ENCODE measurements at regions not wholly inside any gene's neighbourhood (a gene's known extent, or its start where the extent isn't known, plus 50 kb on each side); places are given as distances from the start of the nearest gene placed in this dataset.
"Not testable (repeated sequence)": the region's sequence is repeated elsewhere in the genome, so short reads cannot be mapped to it uniquely, and the experiment has no call there.

DNA sequence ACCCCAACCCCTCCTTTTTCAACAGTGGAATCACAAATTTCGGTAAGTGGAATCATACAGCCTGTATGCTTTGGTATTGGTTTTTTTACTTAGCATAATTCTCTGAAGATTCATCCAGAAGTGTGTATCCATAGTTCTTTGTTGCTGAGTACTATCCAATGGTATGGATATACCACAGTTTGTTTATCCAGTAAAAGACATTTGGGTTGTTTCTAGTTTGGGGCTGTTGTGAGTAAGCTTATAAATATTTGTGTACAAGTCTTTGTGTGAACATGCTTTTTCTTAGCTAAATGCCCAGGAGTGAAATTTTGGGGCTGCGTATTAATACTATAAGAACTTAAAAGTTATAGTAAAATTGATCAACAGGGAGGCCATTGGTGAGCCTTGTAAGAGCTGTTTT lies 57.5 kb upstream of the GC start:
- no peak for DNase-seq
- intact Hi-C loops (cut with DNase I), result no loop called here

DNA sequence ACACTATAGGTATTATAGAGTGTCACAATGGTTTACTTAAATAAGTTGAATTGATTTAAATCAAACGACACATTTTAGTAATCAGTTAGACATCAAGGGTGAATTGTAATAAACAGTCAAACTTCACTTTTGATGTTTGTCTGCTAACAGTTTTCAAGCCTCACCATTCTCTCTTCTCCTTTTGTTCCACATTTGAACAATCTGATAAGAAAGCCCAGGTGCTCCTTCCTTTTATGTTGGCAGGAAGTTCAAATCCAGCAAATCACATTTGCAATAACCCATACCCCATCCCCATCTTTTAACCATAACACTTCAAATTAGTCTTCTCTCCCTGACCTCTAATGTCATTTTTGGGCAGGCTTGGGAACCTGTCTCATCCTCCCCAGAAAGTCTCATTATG lies 63.4 kb upstream of the GC start:
- intact Hi-C loops (cut with DNase I), result no loop called here
- DNase-seq, result no peak

DNA sequence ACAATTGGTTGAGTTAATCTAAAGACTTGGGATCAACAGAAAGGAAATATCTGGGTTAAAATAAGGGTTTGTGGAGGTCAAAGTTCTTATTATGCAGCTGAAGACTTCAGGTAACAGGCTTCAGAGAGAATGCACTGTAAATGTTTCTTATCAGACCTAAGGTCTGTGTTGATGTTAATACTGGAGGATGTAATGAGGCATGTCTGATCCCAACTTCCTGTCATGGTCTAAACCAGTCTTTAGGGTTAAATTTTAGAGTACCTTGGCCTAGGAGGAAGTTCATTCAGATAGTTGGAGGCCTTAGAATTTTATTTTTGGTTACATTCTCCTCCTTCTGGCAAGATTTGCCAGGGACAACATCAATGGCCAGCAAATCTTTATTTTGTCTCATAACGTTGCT lies 72.1 kb upstream of the GC start:
- no peak for DNase-seq
- intact Hi-C loops (cut with DNase I), result no loop called here

DNA sequence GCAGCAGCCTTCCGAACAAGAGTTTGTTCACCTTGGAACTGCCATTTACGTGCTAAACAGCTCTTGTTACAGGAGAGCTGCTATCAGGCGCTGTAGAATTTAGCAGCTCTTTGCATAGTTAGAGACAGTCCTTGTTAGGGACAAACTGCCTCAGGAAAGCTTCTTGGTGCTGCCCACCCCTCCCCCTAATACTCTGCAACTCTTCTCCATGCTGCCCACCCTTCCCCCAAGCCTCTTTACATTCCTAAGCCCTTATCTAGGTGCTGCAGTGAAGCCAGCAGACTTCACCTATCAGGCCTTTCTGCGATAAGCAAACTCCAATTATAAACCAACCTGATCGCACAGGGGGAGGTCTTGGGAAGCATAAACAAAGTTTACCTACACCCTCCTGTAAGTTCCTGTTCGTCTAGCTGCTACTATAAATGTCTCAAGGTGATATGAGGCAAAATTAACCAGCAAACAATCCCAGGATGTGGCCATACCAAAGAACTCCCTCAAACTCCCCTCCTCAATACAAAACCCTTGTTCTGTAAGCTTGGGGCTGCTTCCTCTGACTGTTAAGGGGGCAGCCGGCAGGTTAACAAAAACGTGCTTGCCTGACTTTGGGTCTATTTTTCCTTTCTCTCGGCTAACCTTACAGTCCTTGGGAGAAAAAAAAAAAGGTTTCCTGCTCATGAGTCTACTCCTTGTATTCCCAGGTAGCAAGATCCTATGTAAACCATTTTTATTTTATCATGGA lies 74.0 kb upstream of the GC start:
- intact Hi-C loops (cut with DNase I), result no loop called here
- DNase-seq, result no peak

DNA sequence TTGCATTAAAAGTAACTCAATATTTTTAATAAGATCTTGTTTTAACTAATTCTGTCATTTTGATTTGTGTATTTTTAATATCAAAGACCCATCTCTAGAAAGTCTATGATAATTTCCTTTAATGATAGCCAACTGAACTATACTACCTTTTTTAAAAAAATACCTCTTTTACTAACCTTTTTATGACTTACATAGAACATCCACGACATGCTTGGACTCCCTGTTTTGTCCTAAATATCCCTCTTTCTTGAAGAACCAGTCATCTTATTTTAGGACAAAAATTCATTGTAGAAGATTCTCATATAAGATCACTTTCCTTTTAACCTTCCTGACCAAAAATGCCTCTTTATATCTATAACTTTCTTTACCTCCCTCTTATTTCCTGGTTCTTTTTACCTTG lies 76.8 kb upstream of the GC start:
- intact Hi-C loops (cut with DNase I), result no loop called here

DNA sequence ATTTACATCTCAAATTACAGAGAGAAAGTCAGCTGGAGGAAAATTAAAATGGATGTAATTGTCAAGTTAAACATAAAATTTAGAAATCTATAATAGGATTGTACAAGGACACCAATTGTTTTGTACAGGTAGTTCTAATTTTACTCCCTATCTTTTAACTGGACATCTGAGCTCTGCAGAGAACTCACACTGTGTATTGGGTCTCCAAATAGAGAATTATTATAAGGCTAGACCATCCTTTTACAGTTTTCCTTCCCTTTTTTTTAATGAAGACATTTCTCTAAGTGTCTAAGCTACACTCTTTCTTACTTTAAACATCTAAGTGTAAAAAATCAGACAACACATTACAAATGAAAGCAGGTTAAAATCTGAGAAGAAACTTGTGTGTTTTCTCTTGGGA lies 78.4 kb upstream of the GC start:
- intact Hi-C loops (cut with DNase I), result no loop called here
- DNase-seq, result no peak

More for the DNA sequence above, 76.8 kb upstream of the GC start:
- no peak for DNase-seq

DNA sequence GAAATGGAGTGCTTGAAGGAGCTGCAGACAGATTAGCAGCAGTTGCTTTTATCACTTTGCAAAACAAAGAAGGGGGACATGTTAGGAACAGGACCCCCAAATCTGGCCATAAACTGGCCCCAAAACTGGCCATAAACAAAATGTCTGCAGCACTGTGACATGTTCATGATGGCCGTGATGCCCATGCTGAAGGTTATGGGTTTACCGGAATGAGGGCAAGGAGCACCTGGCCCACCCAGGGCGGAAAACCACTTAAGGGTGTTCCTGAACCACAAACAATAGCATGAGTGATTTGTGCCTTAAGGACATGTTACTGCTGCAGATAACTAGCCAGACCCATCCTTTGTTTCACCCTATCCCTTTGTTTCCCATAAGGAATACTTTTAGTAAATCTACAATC lies 79.6 kb upstream of the GC start:
- intact Hi-C loops (cut with DNase I), result no loop called here
- no peak for DNase-seq

DNA sequence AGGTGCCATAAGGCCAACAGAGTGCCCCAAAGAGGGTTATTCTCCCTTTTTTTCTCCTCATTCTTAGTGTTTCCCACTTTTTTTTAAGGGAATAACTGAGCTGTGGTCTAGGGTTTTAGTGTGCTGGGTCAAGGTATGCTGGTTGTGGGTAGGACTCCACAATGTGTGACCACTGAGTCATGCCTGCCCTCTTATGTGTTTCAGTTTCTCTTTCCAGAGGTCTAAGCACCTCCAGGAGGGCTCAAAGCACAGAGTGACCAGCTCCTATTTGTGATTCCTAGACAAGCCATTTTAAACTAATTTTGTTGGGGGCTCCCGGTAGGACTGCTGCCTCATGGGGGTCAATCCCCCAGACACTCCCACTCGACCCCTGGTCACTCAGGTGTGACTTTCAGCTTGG lies 80.5 kb upstream of the GC start:
- intact Hi-C loops (cut with DNase I), result no loop called here
- no peak for DNase-seq

DNA sequence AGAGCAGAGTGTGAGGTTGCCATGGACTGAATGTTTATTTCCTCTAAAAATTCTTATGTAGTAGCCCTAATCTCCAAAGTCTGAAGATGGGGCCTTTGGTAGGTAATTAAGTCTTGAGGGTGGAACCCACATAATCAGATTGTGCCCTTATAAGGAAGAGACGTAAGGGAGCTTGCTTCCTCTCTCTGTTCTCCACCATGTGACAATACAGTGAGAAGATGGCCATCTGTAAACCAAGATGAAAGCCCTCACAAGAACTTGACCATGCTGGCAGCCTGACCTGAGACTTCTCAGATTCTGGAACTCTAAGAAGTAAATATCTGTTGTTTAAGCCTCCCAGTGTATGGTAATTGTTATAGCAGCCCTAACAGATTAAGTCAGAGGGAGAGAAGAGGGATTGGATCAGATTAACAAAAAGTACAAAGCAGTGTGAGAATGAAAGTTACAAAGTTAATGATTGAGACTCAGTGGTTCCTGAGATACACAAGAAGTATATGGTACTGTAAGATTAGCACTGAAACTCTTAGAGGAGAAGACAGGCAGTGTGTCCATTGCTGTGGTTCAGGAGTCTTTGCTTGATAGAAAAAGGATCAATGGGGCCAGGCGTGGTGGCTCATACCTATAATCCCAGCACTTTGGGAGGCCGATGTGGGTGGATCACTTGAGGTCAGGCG lies 82.5 kb upstream of the GC start:
- intact Hi-C loops (cut with DNase I), result no loop called here
- no peak for DNase-seq

DNA sequence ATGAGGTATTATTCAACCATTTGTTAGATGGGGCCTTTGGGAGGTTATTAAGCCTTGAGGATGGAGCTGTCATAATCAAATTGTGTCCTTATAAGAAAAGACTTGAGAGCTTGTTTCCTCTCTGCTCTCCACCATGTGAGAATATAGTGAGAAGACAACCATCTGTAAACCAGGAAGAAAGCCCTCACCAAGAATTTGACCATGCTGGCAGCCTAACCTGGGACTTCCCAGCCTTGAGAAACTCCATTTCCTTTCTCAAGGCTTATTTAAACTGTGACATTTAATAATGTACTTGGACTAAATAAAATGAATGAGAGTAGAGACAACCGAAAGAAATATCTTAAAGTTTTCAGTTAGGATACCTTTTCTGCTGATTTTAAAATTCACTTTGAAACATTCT lies 83.7 kb upstream of the GC start:
- DNase-seq, result no peak
- intact Hi-C loops (cut with DNase I), result no loop called here

DNA sequence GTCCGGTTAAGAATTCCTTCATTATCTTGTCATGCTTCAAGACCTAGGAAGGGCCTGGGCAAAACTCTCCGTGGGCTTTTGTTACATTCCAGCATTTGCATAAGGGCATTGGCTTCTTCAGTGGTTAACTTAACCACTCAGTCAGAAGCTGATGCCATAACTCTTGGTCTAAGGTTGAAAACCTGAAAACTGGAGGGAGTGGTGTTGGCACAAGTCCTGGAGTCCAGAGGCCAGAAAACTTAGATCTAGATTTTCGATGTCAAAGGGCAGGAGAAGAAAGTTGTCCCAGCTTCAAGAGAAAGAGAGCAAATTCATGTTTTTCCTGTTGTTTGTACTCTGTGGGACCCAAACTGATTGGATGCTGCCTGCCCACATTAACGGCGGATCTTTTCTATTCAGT lies 86.6 kb upstream of the GC start:
- no peak for DNase-seq
- intact Hi-C loops (cut with DNase I), result no loop called here

DNA sequence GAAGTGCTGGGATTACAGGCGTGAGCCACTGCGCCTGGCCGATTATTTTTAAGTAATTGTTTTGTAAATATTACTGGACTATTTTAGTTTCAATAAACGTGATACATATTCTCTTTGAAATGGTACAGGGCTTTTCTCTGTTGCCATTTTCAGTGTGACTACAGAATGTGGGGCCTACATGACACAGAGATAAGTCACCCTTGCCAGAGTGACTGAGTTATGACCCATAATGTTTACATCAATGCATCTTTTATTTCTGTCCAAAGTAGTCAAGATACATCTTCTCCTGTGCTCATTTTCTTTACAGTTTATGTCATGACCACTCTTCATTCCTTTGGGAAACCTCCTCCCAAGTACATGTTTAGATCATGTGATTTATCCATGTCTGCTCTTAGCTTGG lies 88.3 kb upstream of the GC start:
- intact Hi-C loops (cut with DNase I), result no loop called here
- DNase-seq, result no peak

DNA sequence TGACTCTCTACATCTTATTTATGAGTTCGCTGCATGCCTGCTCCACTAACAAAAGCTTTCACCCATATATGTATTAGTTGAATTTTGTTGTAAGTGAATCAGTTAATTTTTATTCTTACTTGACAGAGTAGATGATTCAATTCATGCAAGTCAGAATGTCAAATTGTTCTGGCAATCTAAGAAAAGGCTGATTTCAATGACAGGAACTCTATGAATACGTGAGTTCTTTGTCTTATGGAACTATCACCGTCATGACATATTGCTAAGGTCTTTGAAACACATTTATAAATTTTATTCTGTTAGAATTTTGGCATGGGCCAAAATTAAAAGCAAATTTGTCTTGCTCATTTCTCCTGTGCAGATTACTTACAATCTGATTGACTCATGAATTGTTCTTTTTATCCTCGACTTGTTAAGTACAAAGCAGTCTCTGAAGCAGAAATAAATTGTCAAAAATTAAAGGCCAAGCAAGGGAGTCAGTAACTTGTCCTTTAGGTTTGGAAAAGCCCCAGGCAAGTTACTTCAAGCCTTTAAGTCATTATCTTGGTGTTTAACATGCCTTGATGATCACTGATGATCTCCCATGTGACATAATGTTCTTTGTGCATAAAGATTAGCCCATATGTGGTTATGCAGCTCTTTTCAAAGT lies 89.0 kb upstream of the GC start:
- intact Hi-C loops (cut with DNase I), result no loop called here
- DNase-seq, result no peak

DNA sequence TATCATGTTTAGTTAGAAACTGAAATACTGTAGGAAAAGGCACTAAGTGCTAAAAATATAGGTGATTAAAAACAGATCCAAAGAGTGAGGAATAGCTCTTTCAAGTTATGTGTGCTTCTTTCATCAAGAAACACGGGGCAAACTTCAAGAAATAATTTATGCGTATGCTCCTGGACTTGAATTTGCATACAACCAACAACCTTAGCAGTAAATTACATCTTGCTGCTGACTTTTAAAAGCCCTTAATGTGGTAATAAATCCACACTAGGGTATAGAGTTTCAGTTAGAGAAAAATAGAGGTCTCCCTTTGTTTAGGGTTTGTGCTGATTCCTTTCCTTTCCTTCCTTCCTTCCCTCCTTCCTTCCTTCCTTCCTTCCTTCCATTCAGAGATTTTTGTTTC lies 94.5 kb upstream of the GC start:
- DNase-seq, result no peak
- intact Hi-C loops (cut with DNase I), result no loop called here

DNA sequence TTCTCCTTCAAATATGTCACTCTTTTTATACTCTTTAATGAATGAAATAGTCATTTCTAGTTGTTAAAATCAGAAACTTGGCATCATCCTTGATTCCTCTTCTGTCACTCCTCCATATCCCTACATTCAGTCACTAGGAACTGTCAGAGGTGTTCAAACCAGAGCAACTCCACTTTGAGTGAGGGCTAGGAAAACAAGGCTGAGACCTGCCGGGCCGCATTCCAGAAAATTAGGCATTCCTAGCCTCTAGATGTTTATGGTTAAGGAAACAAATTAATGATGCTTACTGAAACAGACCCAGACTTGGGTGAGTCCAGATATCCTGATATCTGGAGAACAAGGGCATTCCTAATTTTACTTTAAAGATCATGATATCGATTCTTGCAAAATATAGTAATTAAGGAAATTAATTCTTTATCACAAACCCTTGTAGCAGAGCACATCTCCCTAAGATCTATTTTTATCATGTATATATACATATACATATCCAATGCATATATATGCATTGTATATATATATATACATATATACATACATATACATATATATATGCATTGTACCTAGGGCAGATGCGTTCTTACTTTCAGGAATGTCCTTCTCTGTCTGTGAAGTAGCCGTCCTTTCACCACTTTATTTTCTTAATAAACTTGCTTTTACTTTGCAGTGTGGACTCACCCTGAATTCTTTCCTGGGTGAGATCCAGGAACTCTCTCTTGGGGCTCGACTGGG lies 98.4 kb upstream of the GC start:
- intact Hi-C loops (cut with DNase I), result no loop called here
- no peak for DNase-seq

DNA sequence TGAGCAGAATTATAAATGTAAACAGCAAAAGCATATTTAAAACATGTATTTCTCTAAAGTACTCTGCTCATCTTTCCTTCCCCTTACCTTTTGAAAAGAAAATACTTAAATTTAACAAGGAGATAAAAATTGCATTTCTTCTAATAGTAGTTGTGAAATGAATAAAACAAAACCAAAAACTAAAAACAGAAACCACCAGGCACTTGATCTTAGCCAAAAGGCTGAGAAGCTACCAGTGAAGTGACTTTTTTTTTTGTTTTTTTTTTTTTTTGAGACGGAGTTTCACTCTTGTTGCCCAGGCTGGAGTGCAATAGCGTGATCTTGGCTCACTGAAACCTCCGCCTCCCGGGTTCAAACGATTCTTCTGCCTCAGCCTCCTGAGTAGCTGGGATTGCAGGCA lies 116.5 kb upstream of the GC start:
- intact Hi-C loops (cut with DNase I); DNase-seq: not testable (repeated sequence)

DNA sequence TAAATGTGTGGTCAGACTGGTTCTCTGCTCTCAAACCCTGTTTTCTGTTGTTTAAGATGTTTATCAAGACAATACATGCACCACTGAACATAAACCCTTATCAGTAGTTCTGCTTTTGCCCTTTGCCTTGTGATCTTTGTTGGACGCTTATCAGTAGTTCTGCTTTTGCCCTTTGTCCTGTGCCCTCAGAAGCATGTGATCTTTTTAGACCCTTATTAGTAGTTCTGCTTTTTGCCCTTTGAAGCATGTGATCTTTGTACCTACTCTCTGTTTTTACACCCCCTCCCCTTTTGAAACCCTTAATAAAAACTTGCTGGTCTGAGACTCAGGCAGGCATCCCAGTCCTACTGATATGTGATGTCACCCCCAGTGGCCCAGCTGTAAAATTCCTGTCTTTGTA lies 121.7 kb upstream of the GC start:
- DNase-seq; intact Hi-C loops (cut with DNase I): not testable (repeated sequence)

DNA sequence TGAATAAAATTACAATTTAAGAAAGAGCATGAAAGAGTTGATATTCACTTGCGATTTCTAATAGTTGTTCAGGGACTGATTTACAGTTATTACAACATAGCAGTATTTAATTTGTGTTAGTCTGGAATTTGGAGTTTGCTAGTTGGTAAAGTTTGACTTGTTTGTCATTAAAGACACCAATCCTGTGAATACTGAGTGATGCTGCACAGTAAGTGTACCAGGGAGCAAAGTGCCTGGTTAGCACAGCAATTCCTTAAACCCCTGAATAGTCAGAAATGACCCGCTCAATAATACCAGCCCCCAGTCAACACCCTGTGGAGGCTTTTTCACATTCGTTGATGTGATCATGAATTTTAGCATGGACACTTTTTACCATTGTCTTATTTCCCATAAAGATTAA lies 122.2 kb upstream of the GC start:
- DNase-seq, result no peak
- intact Hi-C loops (cut with DNase I), result no loop called here

DNA sequence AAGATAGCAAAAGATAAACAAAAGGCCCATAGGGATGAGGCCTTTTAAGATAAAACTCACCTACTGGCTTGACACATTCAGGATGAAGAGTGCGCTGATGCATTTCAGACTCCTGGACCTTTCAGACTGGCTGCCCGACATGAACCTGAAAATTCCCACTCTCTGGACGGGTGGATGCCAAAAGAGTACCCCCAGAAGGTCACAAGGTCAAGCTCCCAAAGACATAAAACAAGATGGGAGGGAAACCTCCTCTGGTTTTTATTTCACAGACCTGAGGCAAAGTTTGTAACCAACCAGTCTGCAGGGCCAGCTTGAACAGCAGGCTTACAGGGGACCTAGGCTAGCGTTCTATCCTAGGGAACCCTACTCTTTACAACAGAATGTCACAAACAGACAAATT lies 123.2 kb upstream of the GC start:
- intact Hi-C loops (cut with DNase I), result no loop called here
- no peak for DNase-seq

DNA sequence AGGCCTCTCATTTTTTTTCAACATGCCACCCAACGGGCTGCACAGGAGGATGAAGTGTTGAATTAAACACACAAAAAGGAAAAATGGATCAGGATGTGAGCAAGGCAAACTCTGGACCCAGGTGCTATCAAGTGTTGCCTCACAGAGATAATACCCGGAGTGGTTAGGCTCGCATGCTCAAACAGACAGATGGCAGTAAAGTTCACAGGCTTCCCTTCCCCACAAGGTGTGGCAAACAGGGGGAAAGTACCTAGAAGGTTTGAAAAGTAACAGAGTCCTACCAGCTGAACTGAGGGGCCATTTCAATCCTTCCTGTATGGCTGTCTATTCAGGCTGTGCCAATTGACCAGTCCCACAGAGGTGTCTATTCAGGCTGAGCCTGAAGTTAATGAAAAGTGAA lies 123.9 kb upstream of the GC start:
- intact Hi-C loops (cut with DNase I), result no loop called here
- DNase-seq, result no peak

Data from head of caudate nucleus (tissue), 42 donors.